DMS153 treated with DMSO at 0.1 percent for 48 hours (cell line): ENCODE measurements at regions not wholly inside any gene's neighbourhood (a gene's known extent, or its start where the extent isn't known, plus 50 kb on each side); places are given as distances from the start of the nearest gene placed in this dataset.

Source experiments
- DNase-seq: peaks from one replicate; lab custom pipeline; 2025; ENCODE audit not compliant: unreplicated experiment; lab: John Stamatoyannopoulos, UW

DNA sequence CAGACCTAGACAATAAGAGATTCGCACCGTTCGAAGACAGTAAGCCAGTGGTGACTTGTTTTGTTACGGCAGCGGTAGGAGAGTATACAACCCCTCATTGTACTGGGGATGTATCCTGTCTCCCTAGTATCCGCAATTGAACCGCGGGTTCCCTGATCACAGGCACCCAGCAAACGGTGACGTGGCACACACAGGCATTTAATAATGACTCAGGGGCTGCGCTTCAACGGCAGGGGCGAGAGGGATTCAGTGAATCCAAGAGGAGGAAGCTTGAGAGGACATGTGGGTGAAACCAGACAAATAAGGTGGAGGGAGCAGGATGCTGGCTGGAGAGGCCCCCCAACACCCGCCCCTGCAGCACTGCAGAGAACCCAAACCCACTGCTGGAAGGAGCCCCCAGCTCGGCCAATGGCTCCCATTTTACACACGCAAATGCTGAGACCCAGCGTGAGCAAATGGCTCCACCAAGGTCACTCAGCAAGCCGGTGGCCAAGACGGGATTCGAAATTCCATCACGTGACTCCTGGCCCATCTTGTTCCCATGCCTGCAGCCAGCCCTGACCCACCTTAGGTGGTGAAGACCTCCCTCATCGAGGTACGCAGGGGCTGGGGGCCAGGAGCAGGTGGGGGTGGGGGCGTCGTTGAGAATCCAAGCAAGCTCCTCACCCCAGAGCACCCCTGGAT, 149.9 kb downstream of the SYF2 start:
- DNase-seq: no peak

DNA sequence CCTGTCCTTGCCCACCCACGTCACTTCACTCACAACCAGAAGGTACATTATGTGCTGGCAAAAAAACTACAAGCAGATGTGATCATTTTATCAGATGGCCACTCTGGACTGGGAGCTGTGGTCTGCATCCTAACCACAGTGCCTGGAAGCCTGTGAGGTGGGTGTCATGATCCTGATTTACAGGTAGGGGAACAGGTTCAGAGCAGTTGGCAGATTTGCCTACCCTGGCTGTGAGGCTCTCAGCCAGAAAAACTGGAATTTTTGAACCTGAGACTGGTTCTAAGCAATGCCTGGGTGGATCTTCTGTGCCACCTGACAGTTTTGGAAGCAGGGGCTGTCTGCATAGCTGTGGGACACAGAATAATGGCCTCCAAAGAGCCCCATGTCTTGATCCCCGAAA, 150.8 kb downstream of the SYF2 start:
- no peak for DNase-seq

DNA sequence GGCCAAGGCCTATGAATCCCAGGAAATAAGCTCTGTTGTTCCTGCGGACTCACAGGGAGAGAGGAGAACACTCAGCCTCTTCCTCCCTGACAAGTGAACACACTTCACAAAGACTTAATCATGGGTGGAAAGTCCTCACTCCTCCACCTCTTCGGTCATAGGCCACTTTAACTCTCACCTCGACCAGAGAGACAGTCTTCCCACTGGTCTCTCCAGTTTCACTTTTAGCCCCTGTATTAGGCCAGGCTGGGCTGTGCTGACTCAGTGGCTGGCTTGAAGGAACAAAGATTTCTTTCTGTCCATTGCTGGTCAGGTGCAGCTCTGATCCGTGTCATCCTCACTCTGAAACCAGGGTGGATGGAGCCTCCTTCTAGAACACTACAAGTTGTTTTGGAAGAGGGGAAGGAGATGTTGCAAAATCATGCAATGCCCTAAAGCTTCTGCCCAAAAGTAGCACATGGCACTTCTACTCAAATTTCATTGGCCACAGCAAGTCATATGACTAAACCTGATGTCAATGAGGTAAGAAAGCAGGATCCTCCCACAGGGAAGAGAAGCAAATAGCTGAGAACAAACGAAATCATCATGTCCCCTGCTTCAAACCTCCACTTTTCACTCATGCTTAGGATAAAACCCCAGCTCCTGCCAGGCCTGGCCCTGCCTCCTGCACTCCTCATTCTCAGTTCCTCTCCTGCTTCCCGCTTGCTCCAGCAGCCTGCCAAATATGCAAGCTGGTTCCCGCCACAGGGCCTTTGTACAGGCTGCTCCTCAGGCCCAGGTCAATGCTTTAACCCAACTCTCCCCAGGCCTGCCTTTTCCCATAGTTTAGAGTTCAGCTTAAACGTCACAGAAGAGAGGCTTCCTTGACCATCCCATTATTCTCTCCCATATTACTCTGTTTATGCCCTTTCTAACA, 150.5 kb upstream of the RUNX3 start:
- DNase-seq: no peak

DNA sequence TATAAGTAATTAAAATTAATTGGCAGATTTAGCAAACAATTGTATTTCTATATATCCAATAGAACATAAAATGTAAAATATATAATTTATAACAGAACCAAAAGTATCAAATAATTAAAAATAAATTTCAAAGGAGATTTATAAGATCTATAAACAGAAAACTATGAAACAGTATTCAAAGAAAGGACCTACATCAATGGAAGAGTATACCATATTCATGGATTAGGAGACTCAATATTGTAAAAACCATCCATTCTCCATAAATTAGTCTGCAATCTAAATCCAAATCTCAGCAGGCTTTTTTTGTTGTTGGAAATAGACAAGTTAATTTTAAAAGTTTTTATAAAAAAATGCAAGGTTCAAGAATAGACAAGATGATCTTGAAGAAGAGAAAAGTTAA, 149.0 kb upstream of the RUNX3 start:
- no peak for DNase-seq

DNA sequence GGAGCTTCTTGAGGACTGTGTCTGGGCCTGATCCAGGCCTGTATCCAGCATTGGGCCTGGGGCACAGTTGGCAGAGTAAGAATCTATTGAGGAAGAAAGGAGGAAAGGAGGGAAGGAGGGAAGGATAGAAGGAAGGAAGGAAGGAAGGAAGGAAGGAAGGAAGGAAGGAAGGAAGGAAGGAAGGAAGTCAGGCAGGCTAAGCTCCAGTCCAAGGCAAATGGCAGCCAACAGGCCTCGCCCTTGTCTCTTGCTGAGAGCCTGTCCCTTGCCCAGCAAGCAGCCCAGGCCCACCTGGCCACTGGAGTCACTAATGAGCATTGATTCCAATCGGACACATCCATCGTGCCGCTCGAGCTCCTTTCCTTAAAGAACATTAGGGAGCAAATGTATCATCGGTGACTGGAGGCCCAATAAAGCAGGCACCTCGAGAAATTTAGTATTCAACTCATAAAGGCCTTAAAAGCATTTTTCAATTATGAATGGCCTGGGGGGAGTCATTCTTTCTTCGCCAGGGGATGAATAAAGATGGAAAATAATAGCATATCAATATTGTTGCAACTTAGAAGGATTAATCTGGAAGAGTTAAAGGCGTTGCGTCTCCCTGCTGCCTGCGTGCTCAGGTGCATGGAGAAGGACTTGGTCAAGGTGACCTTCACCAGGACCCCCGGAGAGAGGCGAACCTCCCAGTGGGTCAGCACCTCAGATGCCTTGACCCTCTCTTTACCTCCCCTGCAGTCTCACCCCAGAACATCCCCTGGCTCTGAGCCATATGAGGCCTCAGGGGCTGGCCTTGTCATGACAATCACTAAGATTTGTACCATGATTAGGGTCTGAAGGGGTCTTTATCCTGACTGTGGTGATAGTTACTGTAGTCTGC, 144.5 kb upstream of the RUNX3 start:
- DNase-seq: no peak

DNA sequence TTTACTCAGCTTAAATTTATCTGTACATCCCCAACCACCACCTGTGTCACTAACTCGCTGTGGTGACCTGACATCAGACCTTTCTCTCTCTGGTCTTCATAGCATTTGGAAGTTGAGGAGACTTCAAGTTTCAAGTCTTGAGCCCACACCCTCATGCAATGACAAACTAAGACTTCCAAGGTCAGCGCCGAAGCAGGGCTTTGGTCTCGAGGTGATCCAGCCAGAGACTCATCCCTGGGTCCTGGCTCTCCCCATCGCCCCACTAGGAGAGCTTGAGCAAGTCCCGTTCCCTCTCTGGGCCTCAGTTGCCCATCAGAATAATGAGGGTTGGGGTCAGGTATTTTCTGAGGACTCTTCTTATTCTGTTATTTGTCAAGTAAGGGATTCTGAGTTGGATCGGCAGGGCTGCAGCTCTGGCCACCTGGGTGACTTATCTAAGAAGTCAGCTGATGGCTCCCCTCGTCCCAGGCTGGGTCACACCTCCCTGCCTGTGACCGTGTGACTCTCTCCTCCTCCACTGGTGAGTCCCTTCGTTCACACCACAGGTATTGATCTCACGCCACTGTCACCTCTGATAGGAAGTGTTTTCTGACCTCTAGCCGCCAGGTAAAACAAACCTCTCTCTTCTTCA, 143.7 kb upstream of the RUNX3 start:
- no peak for DNase-seq

DNA sequence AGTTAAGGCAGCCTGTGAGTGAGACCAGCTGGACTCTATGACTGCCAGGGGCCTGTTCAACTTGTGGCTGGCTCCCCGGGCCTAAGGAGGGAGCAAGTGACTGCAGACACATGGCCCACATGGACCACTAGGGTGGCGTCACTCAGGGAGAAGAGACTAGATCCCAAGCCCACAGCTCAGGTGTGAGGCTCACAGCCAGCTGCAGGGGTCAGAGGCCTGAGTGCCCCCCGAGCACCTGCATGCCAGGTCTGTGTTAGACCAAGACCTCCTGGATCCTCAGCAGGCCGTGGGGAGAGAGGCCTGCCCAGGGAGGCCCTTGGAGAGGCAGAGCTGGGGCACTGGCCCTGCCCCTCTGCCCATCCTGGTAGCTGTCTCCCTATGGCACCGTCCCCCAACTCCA, 142.4 kb upstream of the RUNX3 start:
- no peak for DNase-seq

DNA sequence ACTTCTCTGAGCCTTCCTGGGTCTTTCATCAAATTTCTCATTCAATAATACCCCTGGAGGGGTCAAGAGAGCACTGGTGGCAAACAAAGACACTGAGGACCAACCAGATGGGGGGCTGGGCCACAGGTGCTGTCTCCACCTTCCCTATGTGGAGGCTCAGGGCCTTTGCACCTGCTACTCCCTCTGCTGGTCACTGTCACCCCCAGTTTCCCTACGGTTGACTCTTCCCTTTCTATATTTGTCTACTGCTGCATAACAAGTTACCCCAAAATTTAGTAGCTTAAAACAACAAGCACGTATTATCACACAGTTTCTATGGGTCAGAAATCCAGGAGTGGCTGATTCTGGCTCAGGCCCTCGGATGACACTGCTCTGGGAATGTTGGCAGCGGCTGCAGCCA, 138.8 kb upstream of the RUNX3 start:
- DNase-seq: no peak

DNA sequence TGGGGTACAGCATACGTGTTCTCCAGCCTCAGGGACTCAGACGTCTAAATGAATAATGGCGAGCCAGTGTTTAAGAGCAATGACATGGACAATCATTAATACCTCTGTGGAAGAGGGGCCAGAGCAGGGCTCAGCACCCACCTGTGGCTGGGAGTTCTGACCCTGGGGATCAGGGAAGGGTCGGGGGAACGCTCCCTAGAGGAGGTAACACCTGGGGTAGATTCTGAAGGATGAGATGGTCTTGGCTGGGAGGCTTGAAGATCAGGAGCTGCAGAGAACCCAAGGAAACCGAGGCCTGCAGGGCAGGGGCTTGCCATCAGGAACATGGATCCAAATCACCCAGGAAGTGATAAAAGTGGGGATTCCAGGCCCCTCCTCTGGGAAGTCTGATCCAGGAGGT, 138.2 kb upstream of the RUNX3 start:
- no peak for DNase-seq

DNA sequence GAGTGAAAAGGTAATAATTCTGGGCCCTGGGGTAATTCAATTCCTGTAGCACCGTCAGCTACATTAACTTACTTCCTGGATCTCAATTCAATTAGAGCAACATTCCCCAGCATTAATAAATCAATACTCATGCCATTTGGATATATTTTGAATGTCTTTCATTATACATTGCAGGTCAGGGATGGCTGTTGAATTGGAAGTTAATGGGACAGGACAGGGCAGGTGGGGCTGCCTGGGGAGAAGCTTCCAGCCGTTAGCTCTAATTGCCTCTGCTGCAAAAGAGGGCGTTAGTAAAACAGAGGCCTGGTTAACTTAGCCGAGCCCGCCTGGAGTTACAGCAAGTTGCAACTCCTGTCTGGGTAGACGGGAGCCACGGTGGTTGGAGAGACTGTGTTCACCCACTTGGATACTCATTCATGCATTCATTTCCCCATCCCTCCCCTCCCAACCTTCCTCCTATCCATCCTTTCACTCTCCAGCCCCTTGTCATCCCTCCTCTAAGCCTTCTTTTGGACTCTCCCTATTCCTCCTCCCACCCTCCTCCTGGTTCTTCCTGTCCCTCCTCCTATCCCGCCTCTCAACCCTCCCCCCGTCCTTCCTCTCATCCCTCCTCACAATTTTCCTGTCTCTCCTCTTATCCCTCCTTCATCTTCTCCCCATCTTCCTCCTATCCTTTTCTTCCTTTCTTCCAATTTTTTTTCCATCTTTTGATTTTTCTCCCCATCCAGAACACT, 137.6 kb upstream of the RUNX3 start:
- DNase-seq: no peak

DNA sequence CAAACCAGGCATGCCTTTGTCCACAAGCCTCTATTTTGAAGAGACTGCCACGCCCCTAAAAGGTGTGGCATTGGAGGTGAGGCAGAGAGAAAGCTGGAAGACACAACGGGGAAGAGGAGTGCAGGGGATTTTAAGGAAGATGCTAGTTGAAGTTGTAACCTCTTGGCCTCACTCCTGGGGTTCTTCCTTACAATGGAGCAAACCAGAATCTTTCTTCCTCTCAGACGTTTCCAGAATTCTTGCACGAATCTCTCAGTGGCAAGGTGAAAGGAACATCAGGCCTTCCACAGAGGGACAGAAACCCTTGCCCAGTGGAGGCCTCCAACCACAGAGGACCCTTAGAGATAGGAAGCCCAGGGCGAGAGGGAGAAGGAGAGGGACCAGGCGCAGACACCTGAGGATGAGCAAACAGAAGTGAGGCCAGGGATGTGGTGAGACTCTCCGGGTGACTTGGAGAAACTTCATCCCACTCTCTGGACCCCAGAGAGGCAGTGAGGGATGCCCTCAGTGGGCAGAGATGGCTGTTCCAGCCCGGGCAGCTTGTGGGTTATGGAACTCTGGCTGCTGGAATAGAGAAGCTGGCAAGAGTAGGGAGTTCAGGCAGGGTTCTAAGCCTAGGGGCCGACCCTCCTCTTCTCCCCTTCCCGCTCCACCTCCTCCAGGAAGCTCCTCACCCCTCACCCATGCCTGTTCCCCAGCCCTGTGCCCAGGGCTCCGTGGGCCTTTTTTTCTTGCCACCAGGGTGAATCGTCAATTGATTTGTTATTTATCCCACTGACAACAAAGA, 136.8 kb upstream of the RUNX3 start:
- no peak for DNase-seq

DNA sequence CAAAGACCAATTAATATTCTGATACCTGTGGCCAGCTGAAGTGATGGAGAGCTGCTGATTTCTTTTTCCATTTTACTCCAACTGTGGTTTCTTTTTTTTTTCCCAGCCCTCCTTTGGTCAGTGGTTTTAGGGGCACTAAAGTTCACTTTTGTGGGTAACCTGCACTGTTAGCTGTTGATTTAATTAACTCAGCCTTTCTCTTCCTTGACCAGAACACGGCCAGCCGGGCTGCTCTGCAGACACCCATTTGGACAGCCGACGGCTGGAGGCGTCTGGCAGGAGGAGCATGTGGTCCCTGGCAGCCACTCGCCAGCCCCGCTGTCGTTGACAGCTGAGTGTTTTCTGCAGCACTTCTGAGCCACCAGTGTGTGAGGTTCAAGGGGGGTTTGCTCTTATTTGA, 136.2 kb upstream of the RUNX3 start:
- no peak for DNase-seq

DNA sequence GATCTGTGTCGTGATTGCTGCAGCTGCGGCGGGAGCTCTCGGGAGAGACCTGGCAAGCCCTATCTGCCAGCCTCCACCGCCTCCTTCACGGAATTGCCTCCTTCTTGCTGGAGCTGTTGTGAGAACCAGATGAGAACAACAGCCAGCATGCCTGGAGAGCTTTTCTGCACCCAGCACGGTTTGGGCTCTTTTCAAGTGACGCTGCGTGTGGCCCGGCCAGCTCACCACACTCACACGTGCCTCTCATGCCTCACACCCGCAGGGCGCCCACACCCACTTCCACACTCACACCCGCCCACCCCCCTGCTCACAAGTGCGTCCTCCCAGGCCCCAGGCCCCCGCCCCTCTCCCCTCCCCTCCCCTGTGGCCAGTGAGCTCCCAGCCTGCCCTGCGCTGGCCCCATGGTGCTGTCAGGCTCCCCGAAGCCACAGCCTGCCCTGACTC, 135.7 kb upstream of the RUNX3 start:
- no peak for DNase-seq

DNA sequence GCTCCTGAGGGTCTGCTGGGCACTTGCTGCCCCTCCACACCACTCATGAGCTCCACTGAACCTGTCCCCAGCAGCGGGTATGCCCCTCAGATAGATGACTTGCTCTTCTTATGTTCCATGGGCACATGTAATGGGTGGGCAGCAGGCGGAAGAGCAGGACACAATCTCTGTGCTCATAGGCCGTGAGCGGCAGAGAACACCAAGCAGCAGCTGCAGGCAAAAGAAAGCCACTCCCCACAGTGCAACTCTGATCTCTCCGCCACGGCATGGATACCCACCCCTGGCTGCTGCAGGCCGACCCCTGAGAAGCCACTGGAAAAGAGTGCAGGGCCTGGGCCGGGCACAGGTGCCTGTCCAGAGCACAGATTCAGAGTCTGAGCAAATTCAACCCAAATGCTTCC, 135.2 kb upstream of the RUNX3 start:
- no peak for DNase-seq

DNA sequence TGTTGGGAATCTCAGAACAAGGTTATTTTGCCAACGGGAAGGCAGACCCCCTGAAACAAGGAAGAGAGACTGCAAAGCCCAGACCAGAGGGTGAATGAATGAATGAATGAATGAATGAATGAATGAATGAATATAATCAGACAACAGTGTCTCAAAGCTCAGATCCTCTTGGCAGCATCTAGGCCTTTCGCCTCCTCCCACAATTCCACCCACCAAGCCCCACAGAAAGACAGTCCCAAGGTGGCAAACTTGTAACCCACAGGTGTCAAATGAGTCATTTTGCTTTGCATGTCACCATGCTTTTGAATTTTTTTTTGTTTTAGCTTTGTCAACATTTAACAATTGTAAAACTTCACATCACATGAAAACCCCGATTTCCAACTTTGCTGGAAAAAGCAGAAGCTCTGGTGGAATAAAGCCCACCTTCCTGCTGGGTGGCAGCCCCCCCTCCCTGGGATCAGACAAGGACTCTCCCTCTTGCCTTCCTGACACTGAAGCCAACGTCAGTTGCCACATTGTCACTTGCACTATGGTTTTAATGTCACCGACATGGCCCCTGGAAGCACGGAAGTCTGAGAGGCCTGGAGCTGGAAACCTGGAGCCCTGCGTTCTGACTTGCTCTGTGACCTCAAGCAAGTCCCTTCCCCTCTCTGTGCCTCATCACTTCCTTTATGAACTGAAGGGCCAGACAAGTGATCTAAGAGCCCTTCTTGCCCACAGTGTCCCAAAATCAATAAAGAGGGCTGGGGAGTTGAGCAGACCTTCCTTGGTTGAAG, 134.6 kb upstream of the RUNX3 start:
- DNase-seq: no peak

DNA sequence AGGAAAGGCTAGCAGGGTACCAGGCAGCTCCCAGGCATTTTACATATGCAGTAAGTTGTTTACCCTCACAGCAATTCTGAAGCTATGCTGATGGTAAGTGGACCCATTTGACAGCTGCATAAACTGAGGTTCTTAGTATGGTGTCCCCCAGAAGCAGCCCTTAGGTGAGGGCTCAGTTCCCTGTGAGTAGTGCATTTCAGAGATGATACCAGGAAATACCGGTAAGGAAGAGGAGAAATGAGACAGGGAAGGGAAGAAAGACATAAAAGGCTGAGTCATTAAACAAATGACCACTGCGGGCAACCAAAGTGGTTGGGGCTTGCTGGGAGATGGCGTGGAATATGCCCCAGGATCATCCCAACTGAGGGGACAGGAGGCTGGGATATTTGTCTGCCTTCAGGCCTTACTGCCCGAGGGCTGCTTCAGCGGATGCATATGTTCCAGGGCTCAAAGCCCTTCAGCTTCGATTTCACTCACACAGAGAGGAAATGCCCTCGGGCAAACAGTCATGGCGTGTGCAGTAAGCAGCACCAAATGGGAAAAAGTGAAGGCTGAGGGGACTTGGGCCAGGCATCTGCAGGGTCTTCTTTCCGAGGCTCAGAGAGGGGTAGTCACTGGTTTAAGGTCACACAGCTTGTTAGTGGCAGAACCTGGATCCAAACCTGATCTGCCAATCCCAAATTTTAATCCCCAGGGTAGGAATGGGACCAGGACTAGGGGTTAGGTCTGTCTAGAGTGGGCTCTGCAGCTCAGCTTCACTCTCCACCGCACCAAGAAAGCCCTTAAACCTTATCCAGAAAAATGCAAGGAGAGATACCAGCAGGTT, 133.7 kb upstream of the RUNX3 start:
- DNase-seq: no peak

DNA sequence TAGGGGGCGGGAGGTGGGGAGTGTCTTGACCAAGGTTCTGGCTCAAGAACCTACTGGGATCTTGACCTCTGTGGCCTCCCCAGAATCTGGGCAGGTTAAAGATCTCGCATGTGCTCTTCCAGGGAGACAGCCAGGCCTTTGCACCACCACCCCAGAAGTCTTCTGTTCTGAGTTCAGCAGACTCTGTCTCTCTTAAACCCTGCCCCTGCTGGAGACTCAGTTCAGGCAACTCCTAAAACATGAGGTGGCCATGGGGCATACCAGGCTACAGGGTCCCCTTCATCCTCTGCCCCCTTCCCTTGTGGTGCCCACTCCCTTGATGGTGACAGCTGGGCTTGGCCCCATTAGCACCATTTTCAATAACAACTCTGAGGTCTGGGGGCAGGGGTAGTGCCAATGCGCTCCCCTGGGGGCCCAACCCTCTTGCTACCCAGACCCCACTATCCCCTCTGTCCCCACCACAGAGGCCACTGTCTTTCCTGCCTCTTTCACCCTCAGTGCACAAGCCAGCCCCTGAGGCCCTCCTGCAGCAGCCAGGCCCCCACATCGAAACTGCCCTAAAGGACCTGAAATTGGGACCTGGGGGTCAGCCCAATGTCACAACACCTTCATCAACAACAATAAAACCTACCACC, 132.7 kb upstream of the RUNX3 start:
- no peak for DNase-seq
